SU-DHL-6 (cell line): ENCODE measurements at regions not wholly inside any gene's neighbourhood (a gene's known extent, or its start where the extent isn't known, plus 50 kb on each side); places are given as distances from the start of the nearest gene placed in this dataset.

Source experiments
- EZH2phosphoT487 ChIP-seq: fragments of 200-600 bp; sonication (generic), shearing (Covaris generic); conservative IDR thresholded peaks from 2 replicates; pipeline ENCODE4 v1.6.1; 2018; ENCODE audit warnings: mild to moderate bottlenecking, antibody characterized with exemption, low read length, moderate library complexity, mixed read lengths
- TF ChIP-seq, protein P1 (sequence below): fragments of 200-600 bp; sonication (generic); IDR thresholded peaks from one replicate; pipeline ENCODE4 v1.5.1; 2017; ENCODE audit warnings: antibody characterized with exemption, mild to moderate bottlenecking, low read length, moderate library complexity; ENCODE audit not compliant: insufficient read depth, poor library complexity, severe bottlenecking

- TF ChIP-seq, protein P1, sequence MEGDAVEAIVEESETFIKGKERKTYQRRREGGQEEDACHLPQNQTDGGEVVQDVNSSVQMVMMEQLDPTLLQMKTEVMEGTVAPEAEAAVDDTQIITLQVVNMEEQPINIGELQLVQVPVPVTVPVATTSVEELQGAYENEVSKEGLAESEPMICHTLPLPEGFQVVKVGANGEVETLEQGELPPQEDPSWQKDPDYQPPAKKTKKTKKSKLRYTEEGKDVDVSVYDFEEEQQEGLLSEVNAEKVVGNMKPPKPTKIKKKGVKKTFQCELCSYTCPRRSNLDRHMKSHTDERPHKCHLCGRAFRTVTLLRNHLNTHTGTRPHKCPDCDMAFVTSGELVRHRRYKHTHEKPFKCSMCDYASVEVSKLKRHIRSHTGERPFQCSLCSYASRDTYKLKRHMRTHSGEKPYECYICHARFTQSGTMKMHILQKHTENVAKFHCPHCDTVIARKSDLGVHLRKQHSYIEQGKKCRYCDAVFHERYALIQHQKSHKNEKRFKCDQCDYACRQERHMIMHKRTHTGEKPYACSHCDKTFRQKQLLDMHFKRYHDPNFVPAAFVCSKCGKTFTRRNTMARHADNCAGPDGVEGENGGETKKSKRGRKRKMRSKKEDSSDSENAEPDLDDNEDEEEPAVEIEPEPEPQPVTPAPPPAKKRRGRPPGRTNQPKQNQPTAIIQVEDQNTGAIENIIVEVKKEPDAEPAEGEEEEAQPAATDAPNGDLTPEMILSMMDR = no peak
- no peak for TF ChIP-seq EZH2phosphoT487
Measured at GRCh38 chr16:27727941-27728340, 178.0 kb downstream of the KATNIP start.
